ENCODE measurements at regions not wholly inside any gene's neighbourhood (a gene's known extent, or its start where the extent isn't known, plus 50 kb on each side); places are given as distances from the start of the nearest gene placed in this dataset.

GRCh38 chr12:115060477-115061168 is 376.6 kb upstream of the TBX3 start:
- Histone ChIP-seq H3K9me3 (no peaks in the 10 kb centered on the region), H3K4me3 (replicated peaks in 1 of 3) (no peak overlapping the region), H3K36me3 (no peaks in the 10 kb centered on the region), H3K4me1 (no peaks in the 10 kb centered on the region), H3K27me3 (no peaks in the 10 kb centered on the region), H3K27ac (no peak overlapping the region)
- 83 to 85% methylated on average over 6 of the region's 6 CpGs for WGBS, 2 donors
- intact Hi-C loops (cut with DNase I) = no loop called here
- TF ChIP-seq, protein P1, sequence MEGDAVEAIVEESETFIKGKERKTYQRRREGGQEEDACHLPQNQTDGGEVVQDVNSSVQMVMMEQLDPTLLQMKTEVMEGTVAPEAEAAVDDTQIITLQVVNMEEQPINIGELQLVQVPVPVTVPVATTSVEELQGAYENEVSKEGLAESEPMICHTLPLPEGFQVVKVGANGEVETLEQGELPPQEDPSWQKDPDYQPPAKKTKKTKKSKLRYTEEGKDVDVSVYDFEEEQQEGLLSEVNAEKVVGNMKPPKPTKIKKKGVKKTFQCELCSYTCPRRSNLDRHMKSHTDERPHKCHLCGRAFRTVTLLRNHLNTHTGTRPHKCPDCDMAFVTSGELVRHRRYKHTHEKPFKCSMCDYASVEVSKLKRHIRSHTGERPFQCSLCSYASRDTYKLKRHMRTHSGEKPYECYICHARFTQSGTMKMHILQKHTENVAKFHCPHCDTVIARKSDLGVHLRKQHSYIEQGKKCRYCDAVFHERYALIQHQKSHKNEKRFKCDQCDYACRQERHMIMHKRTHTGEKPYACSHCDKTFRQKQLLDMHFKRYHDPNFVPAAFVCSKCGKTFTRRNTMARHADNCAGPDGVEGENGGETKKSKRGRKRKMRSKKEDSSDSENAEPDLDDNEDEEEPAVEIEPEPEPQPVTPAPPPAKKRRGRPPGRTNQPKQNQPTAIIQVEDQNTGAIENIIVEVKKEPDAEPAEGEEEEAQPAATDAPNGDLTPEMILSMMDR (IDR thresholded peaks at IDR 0.05) = no peak
- no peak for TF ChIP-seq POLR2A (IDR thresholded peaks at IDR 0.05)
- DNase-seq = no peak

DNA sequence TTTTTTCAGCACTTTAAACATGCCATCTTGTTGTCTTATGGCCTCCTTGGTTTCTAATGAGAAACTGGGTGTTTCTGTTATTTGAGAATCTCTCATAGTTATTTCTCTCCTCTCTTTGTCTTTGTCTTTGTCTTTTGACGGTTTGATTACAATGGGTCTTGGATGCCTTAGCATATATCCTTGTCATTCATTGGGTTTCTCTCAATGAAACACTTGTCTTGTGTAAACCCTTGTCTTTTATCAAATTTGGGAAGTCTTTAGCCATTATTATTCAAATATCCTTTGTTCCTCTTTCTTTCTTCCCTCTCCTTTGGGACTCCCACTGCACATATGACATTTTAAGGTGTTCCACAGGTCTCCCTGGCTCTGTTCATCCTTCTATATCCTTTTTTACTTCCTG is 373.5 kb upstream of the TBX3 start:
- intact Hi-C loops (cut with DNase I) = no loop called here
- Histone ChIP-seq H3K4me1 (no peaks in the 10 kb centered on the region), H3K36me3 (no peaks in the 10 kb centered on the region), H3K9me3 (no peaks in the 10 kb centered on the region), H3K27ac (no peak overlapping the region), H3K4me3 (replicated peaks in 1 of 3) (no peak overlapping the region), H3K27me3 (no peaks in the 10 kb centered on the region)
- 66 to 72% methylated on average over 1 of the region's 1 CpG for WGBS, 2 donors
- no peak for TF ChIP-seq POLR2A (IDR thresholded peaks at IDR 0.05)
- TF ChIP-seq, protein P1 (IDR thresholded peaks at IDR 0.05) = no peak
- DNase-seq = no peak

GRCh38 chr12:115051378-115051777 is 367.4 kb upstream of the TBX3 start:
- Histone ChIP-seq H3K9me3 (no peaks in the 10 kb centered on the region), H3K27me3 (no peaks in the 10 kb centered on the region), H3K4me1 (no peaks in the 10 kb centered on the region), H3K4me3 (replicated peaks in 1 of 3) (no peak overlapping the region), H3K27ac (no peak overlapping the region), H3K36me3 (no peaks in the 10 kb centered on the region)
- TF ChIP-seq, protein P1 (IDR thresholded peaks at IDR 0.05) = no peak
- no peak for TF ChIP-seq POLR2A (IDR thresholded peaks at IDR 0.05)
- WGBS, 2 donors = 57 to 61% methylated on average over 5 of the region's 5 CpGs
- no peak for DNase-seq
- intact Hi-C loops (cut with DNase I) = no loop called here

DNA sequence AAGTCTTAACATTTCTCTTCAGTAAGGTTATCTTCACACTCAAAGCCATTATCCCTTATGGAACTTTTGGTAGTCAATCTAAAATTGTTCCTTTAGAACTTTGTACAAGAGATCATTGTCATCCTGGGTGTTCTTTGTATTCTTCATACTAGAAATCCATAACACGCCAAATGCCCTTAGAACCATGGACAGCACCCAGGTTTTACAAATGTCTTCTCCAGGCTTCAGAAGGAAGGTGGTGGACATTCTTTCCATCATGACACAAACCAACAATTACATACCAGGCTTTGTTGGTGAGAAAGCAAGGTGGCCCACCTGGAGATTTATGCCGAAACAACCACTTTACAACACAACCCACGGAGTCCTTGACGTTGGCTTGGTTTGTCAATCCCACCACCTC is 365.6 kb upstream of the TBX3 start:
- no peak for TF ChIP-seq POLR2A (IDR thresholded peaks at IDR 0.05)
- TF ChIP-seq, protein P1 (IDR thresholded peaks at IDR 0.05) = no peak
- H3K36me3 ChIP-seq = no peaks in the 10 kb centered on the region
- no peak overlapping the region for H3K27ac ChIP-seq
- H3K4me3 ChIP-seq (replicated peaks in 1 of 3) = no peak overlapping the region
- H3K4me1 ChIP-seq = no peaks in the 10 kb centered on the region
- DNase-seq = no peak
- intact Hi-C loops (cut with DNase I) = no loop called here
- 90 to 91% methylated on average over 4 of the region's 4 CpGs for WGBS, 2 donors
- H3K27me3 ChIP-seq = no peaks in the 10 kb centered on the region
- H3K9me3 ChIP-seq = no peaks in the 10 kb centered on the region

GRCh38 chr12:115046805-115047204 is 362.8 kb upstream of the TBX3 start:
- H3K27ac ChIP-seq = no peak overlapping the region
- H3K36me3 ChIP-seq = no peaks in the 10 kb centered on the region
- H3K9me3 ChIP-seq = no peaks in the 10 kb centered on the region
- H3K27me3 ChIP-seq = no peaks in the 10 kb centered on the region
- intact Hi-C loops (cut with DNase I) = no loop called here
- TF ChIP-seq, protein P1 (IDR thresholded peaks at IDR 0.05) = no peak
- TF ChIP-seq POLR2A (IDR thresholded peaks at IDR 0.05) = no peak
- no peak overlapping the region for H3K4me3 ChIP-seq (replicated peaks in 1 of 3)
- WGBS, 2 donors = 89 to 92% methylated on average over 1 of the region's 1 CpG
- no peak for DNase-seq
- H3K4me1 ChIP-seq = no peaks in the 10 kb centered on the region

Measured in thyroid gland (tissue), 4 donors.